NT2/D1 (cell line): ENCODE measurements at regions not wholly inside any gene's neighbourhood (a gene's known extent, or its start where the extent isn't known, plus 50 kb on each side); places are given as distances from the start of the nearest gene placed in this dataset.

Source experiments
- DNase-seq: peaks from one replicate; pipeline ENCODE4 v3.0.0-alpha.2; 2011; ENCODE audit warnings: low read depth, low spot score
- H3K27me3 ChIP-seq: 2 replicates; pipeline ENCODE4 v1.6.0; 2011; ENCODE audit warnings: mild to moderate bottlenecking; ENCODE audit not compliant: insufficient read length, insufficient read depth
- H3K36me3 ChIP-seq: 2 replicates; pipeline ENCODE4 v1.6.1; 2011; ENCODE audit warnings: mild to moderate bottlenecking, low read length, mixed read lengths; ENCODE audit not compliant: insufficient read depth, insufficient read length
- H3K4me1 ChIP-seq: 2 replicates; pipeline ENCODE4 v1.5.1; 2011; ENCODE audit not compliant: insufficient read depth, insufficient read length
- H3K4me3 ChIP-seq: 2 replicates; pipeline ENCODE4 v1.5.1; 2011; ENCODE audit warnings: low read depth; ENCODE audit not compliant: insufficient read length
- H3K9ac ChIP-seq: 2 replicates; pipeline ENCODE4 v1.6.0; 2011; ENCODE audit warnings: low read depth; ENCODE audit not compliant: insufficient read length
- H3K9me3 ChIP-seq: 2 replicates; pipeline ENCODE4 v1.5.1; 2011; ENCODE audit warnings: mild to moderate bottlenecking, low read length; ENCODE audit not compliant: insufficient read depth
- SUZ12 ChIP-seq: IDR thresholded peaks from 2 replicates; pipeline ENCODE4 v1.6.1; 2011; ENCODE audit not compliant: insufficient read length, insufficient read depth; ENCODE audit errors: extremely low read depth
- YY1 ChIP-seq: IDR thresholded peaks from 2 replicates; pipeline ENCODE4 v1.6.1; 2011; ENCODE audit not compliant: insufficient read length, insufficient read depth
- ZNF274 ChIP-seq: IDR thresholded peaks from 2 replicates; pipeline ENCODE4 v1.6.1; 2011; ENCODE audit warnings: mild to moderate bottlenecking, low read depth, low read length

GRCh38 chr13:50104493-50104892 is 89.2 kb downstream of the KCNRG start:
- Histone ChIP-seq H3K36me3 (no peaks in the 10 kb centered on the region), H3K9me3 (no peaks in the 10 kb centered on the region), H3K27me3 (no peaks in the 10 kb centered on the region), H3K4me3 (no peak overlapping the region), H3K4me1 (no peaks in the 10 kb centered on the region), H3K9ac (no peak overlapping the region)
- DNase-seq = no peak
- TF ChIP-seq YY1 (no peak), SUZ12 (no peak), ZNF274 (no peak)

GRCh38 chr13:50106559-50106958 is 91.3 kb downstream of the KCNRG start:
- Histone ChIP-seq H3K4me1 (no peaks in the 10 kb centered on the region), H3K27me3 (no peaks in the 10 kb centered on the region), H3K9me3 (no peaks in the 10 kb centered on the region), H3K9ac (no peak overlapping the region), H3K4me3 (no peak overlapping the region), H3K36me3 (no peaks in the 10 kb centered on the region)
- no peak for DNase-seq
- TF ChIP-seq ZNF274 (no peak), SUZ12 (no peak), YY1 (no peak)

- Histone ChIP-seq H3K36me3 (no peaks in the 10 kb centered on the region), H3K27me3 (no peaks in the 10 kb centered on the region), H3K9me3 (no peaks in the 10 kb centered on the region), H3K9ac (no peak overlapping the region), H3K4me1 (no peaks in the 10 kb centered on the region), H3K4me3 (no peak overlapping the region)
- TF ChIP-seq ZNF274 = no peak
- TF ChIP-seq YY1 = no peak
- no peak for TF ChIP-seq SUZ12
- no peak for DNase-seq
These were observed 92.0 kb downstream of the KCNRG start for GRCh38 chr13:50107205-50107604.

GRCh38 chr13:50114961-50115360 is 99.7 kb downstream of the KCNRG start:
- no peak overlapping the region for H3K4me3 ChIP-seq
- H3K4me1 ChIP-seq = no peaks in the 10 kb centered on the region
- no peaks in the 10 kb centered on the region for H3K36me3 ChIP-seq
- no peak overlapping the region for H3K9ac ChIP-seq
- H3K27me3 ChIP-seq = no peaks in the 10 kb centered on the region
- DNase-seq = no peak
- no peak for TF ChIP-seq ZNF274
- no peak for TF ChIP-seq YY1
- TF ChIP-seq SUZ12 = no peak
- no peaks in the 10 kb centered on the region for H3K9me3 ChIP-seq

GRCh38 chr13:50115695-50116094 is 100.5 kb downstream of the KCNRG start:
- no peak overlapping the region for H3K4me3 ChIP-seq
- H3K9me3 ChIP-seq = no peaks in the 10 kb centered on the region
- H3K4me1 ChIP-seq = no peaks in the 10 kb centered on the region
- no peaks in the 10 kb centered on the region for H3K27me3 ChIP-seq
- no peak for TF ChIP-seq YY1
- TF ChIP-seq ZNF274 = no peak
- no peak for TF ChIP-seq SUZ12
- no peak overlapping the region for H3K9ac ChIP-seq
- DNase-seq = no peak
- H3K36me3 ChIP-seq = no peaks in the 10 kb centered on the region

- Histone ChIP-seq H3K4me3 (no peak overlapping the region), H3K9ac (no peak overlapping the region), H3K36me3 (no peaks in the 10 kb centered on the region), H3K27me3 (peaks cover 3% of the 10 kb centered on the region), H3K4me1 (no peaks in the 10 kb centered on the region), H3K9me3 (no peaks in the 10 kb centered on the region)
- DNase-seq = no peak
- TF ChIP-seq YY1 = no peak
- no peak for TF ChIP-seq SUZ12
- TF ChIP-seq ZNF274 = no peak
These were observed 101.3 kb downstream of the KCNRG start for GRCh38 chr13:50116430-50116973.

GRCh38 chr13:50119591-50119990 is 104.3 kb downstream of the KCNRG start:
- H3K27me3 ChIP-seq = peaks cover 26% of the 10 kb centered on the region
- no peaks in the 10 kb centered on the region for H3K36me3 ChIP-seq
- H3K4me1 ChIP-seq = no peaks in the 10 kb centered on the region
- H3K9ac ChIP-seq = no peak overlapping the region
- DNase-seq = no peak
- no peak overlapping the region for H3K4me3 ChIP-seq
- TF ChIP-seq SUZ12 (no peak), YY1 (no peak), ZNF274 (no peak)
- no peaks in the 10 kb centered on the region for H3K9me3 ChIP-seq
